ENCODE measurements at regions not wholly inside any gene's neighbourhood (a gene's known extent, or its start where the extent isn't known, plus 50 kb on each side); places are given as distances from the start of the nearest gene placed in this dataset.
A peak's percentile ranks its signal among the peaks of the same experiment; 100 is the strongest.

DNA sequence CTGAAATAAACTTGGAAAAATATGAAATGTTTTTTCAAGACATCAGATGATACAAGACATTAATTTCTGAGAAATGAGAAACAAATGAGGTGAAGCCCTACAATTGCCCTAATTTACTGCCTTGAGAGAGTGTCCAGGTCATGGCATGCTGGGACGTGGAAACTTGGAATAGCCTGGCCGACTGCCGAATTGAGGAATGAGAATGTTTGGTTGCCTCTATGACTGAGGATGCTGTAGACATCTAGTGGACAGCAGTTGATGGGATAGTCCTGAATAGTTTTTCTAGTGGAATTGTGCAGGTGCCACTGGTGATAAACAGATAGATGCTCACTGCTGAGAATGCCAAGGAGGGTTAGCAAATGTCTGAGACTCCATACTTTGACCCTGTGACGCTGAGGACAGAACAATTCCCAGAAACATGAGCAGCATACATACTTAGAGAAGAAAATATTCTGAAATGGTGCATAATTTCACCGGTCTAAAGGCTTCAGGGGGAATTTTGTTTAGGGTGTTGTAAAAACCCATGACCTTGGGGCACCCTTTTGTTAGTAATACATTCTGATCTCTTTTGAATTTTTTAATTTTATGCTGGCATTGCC, 56.5 kb upstream of the CWC22 start:
- peak; percentile 46 for DNase-seq (ENCODE audit: low read depth)
- H3K4me3 ChIP-seq (ENCODE audit: control insufficient read depth, low read depth, low read length): no peak overlapping the region
- TF ChIP-seq, protein P1, sequence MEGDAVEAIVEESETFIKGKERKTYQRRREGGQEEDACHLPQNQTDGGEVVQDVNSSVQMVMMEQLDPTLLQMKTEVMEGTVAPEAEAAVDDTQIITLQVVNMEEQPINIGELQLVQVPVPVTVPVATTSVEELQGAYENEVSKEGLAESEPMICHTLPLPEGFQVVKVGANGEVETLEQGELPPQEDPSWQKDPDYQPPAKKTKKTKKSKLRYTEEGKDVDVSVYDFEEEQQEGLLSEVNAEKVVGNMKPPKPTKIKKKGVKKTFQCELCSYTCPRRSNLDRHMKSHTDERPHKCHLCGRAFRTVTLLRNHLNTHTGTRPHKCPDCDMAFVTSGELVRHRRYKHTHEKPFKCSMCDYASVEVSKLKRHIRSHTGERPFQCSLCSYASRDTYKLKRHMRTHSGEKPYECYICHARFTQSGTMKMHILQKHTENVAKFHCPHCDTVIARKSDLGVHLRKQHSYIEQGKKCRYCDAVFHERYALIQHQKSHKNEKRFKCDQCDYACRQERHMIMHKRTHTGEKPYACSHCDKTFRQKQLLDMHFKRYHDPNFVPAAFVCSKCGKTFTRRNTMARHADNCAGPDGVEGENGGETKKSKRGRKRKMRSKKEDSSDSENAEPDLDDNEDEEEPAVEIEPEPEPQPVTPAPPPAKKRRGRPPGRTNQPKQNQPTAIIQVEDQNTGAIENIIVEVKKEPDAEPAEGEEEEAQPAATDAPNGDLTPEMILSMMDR (conservative IDR thresholded peaks at IDR 0.05; ENCODE audit: control insufficient read depth, insufficient read depth, low read depth, low read length): peak; percentile 38

DNA sequence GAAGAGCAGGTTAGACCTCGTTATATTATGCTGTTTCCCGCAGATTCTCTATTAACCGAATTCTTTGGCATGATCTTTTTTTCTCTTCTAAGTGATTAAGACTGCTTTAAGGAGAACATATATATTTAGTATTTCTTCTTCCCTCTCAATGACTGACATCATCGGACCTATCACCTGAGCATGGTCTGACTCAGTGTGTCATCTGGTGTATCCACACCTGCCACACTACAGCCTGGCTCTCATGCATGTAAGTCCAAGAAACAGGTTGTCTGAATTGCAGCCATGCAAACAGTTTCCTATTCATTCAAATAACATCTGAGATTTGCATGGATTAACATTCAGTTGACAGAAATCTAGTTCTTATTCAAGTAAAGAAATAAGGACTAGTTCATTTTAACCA, 55.1 kb upstream of the CWC22 start:
- H3K4me3 ChIP-seq (ENCODE audit: control insufficient read depth, low read depth, low read length): no peak overlapping the region

DNA sequence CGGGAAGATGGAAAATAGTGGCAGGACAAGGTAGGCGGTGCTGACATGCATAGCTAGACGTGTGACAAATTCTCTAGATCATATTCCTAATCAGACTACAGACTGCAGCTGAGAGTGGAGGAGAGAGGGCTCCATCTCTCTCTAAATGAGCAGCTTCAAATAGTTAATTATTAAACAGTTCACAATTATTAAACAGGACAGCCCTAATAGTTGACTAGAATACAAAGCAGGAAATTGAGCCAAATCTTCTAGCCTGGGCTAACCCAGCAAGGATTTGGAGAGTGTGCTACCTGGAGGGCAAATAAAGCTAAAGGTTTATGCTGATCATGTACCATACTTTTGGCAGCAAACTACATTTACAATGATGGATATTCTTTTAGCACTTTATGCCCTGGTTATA, 54.4 kb upstream of the CWC22 start:
- DNase-seq (ENCODE audit: low read depth): no peak
- TF ChIP-seq, protein P1 (conservative IDR thresholded peaks at IDR 0.05; ENCODE audit: control insufficient read depth, insufficient read depth, low read depth, low read length): no peak
- H3K4me3 ChIP-seq (ENCODE audit: control insufficient read depth, low read depth, low read length): no peak overlapping the region

More for the DNA sequence above, 55.1 kb upstream of the CWC22 start:
- TF ChIP-seq, protein P1 (conservative IDR thresholded peaks at IDR 0.05; ENCODE audit: control insufficient read depth, insufficient read depth, low read depth, low read length): no peak
- DNase-seq (ENCODE audit: low read depth): no peak

DNA sequence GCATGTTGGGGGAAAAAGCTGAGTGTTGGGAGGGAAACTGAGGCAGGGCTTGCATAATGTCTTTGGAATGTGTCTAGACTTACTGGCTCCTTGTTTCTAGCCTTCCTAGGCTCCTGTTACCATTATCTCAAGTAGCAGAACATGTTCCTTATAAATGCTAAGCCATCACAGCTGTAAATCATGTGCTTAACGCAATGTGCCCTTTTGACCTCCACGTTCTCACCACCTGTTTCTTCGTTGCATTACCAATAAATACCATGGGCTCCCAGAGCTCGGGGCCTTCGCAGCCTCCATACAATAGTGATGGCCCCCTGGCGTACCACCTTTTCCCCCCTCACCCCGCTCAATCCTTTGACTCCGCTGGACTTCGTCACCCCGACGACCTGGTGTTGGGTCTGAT, 54.0 kb upstream of the CWC22 start:
- TF ChIP-seq, protein P1 (conservative IDR thresholded peaks at IDR 0.05; ENCODE audit: control insufficient read depth, insufficient read depth, low read depth, low read length): no peak

DNA sequence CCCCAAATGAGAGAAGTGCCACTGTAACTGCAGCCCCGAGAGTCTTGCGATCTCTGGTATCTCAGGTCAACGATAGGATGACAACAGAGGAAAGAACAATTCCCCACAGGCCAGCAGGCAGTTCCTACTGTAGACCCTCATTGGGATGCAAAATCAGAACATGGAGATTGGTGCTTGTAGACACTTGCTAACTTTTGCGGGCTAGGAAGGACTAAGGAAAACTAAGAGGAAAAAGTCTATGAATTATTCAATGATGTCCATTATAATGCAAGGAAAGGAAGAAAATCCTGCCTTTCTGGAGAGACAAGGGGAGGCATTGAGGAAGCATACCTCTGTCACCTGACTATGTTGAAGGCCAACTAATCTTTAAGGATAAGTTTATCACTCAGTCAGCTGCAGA, 51.9 kb upstream of the CWC22 start:
- no peak overlapping the region for H3K4me3 ChIP-seq (ENCODE audit: control insufficient read depth, low read depth, low read length)
- DNase-seq (ENCODE audit: low read depth): no peak
- TF ChIP-seq, protein P1 (conservative IDR thresholded peaks at IDR 0.05; ENCODE audit: control insufficient read depth, insufficient read depth, low read depth, low read length): no peak

More for the DNA sequence above, 54.0 kb upstream of the CWC22 start:
- H3K4me3 ChIP-seq (ENCODE audit: control insufficient read depth, low read depth, low read length): no peak overlapping the region
- no peak for DNase-seq (ENCODE audit: low read depth)

DNA sequence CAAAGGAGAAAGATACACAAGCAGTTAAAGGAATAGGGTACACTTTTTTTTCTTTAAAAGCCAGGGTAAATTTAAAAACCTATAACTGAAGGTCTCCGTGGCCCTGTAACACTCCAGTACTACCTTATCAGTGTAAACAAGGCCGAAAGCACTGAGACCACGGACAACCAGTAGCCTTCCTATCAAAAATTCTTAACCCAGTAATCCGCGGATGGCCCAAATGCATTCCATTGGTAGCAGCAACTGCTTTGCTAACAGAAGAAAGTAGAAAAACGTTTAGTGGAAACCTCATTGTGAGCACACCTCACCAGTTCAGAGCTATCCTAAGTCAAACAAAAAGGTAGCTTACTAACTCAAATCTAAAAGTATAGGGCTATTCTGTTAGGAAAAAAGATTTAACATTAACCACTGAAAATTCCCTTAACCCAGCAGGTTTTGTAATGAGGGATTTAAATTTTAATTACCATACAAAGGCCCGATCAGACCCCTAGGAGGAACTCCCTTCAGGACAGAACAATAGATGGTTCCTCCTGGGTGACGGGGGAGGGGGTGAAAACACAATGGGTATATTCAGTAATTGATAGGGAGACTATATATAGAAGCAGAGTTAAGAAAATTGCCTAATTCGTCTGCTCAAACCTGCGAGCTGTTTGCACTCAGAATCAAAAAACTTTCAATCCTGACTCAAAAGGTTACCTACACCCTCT, 50.8 kb upstream of the CWC22 start:
- no peak overlapping the region for H3K4me3 ChIP-seq (ENCODE audit: control insufficient read depth, low read depth, low read length)
- DNase-seq (ENCODE audit: low read depth): no peak
- TF ChIP-seq, protein P1 (conservative IDR thresholded peaks at IDR 0.05; ENCODE audit: control insufficient read depth, insufficient read depth, low read depth, low read length): no peak
